ENCODE measurements at regions not wholly inside any gene's neighbourhood (a gene's known extent, or its start where the extent isn't known, plus 50 kb on each side); places are given as distances from the start of the nearest gene placed in this dataset.
"Not testable (repeated sequence)": the region's sequence is repeated elsewhere in the genome, so short reads cannot be mapped to it uniquely, and the experiment has no call there.

DNA sequence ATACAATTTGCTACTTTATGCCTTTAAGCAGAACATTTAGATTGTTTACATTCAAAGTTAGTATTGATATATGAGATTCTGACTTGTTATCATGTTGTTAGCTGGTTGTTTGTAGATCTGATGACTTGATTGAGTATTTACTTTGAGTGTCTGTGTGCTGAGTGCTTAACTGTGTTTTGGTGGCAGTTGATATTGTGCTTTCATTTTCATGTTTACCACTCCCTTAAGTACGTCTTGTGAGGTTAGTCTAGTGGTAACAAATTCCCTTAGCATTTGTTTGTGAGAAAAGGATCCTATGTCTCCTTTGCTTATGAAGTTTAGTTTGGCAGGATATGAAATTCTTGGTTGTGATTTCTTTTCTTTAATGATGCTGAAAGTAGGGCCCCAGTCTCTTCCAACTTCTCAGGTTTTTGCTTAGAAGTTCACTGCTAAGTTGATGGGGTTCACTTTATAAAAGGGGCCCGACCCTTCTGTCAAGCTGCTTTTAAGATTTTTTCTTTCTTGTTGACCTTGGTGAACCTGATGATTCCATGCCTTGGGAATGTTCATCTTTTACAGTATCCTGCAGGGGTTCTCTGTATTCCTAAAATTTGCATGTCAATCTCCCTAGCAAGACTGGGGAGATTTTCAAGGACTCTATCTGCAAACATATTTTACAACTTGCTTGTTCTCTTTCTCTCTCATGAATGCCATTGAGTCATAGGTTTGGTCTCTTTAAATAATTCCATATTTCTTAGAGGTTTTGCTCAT lies 1095.4 kb upstream of the PCDH20 start:
- DNase-seq: no peak

DNA sequence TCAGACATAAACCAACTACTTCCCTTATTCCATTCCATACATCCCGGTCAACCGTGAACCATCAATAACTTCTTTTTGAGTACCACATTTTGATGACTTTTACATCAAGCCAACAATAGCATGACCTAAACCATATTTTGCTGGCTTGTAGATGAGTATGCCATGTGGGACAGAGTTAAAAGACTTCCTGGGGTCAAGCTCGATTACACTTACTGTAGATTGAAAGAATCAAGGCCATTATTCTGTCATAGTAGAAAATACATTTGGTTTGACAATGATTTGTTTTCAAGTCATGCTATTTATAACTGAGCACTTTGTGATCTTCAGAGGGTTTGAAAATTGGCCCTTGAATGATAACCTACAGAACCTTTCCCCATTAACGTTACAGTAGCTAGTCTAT lies 1086.9 kb upstream of the PCDH20 start:
- DNase-seq: no peak

DNA sequence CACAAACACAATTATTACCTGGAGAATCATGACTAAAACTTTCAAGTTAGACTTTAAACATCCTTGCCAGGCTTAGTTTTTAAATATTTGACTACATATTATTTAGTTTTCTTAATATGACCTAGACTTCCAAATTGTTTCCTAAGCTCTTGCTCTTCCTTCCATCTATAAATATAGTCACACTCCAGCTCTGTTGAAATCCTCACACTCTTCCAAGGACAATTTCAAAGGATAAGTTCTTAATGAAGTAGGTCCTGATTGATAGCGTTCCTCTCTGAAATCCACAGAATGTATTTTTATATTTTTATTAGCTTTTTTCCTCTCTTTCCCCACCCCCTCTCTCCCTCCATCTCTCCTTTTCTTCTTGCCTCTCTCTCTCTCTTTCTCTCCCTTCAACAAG lies 1074.1 kb upstream of the PCDH20 start:
- DNase-seq: no peak

DNA sequence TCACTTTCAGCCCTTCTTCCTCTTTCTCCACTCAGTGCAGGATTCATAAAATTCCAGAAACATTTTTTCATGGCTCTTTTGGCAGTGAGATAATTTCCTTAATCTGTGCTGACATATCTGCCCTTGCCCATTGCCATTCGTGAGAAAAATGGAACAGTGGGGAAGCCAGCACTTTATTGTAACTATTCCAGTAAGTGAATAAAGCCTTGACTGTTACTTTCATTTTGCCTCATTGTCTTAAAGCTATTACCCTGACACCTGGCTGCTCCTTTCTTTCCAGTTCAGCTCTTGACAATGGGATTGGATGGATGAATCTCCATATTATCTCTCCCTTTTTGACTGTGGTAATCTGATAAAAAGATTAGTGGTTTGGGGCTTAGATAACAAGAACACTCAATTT lies 1068.1 kb upstream of the PCDH20 start:
- DNase-seq: no peak

DNA sequence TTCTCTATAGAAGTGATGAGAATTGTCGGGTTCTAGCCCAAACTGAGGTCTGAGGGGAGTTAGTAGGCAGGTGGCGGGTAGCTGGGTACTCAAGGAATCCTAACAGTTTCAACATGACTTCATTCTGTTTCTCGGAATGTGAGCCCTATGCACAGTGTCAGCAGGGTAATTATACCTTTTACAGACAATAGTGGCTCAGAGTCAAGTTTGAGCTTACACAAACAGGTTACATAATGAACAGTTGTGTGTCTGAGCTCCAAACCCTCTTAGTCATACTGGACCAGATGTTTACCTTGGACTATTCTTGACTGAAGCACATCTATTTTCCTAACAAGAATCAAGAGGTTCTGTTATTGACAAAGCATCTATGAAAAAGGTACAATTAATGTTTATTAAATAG lies 1066.7 kb upstream of the PCDH20 start:
- no peak for DNase-seq

DNA sequence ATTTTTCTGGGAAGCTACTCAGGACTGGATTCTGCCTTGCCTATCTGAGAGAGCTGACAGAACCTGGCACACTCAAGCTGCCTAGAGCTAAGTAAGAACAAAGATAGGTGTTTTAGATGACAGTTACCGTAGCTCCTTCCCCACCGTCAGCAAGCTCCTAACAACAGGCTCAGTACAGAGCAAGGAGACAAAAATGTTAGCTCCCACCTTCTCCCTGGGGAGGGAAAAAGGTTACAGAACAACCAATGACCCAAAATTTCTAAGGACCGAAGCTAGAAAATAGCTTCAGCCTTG lies 1058.2 kb upstream of the PCDH20 start:
- DNase-seq: no peak

DNA sequence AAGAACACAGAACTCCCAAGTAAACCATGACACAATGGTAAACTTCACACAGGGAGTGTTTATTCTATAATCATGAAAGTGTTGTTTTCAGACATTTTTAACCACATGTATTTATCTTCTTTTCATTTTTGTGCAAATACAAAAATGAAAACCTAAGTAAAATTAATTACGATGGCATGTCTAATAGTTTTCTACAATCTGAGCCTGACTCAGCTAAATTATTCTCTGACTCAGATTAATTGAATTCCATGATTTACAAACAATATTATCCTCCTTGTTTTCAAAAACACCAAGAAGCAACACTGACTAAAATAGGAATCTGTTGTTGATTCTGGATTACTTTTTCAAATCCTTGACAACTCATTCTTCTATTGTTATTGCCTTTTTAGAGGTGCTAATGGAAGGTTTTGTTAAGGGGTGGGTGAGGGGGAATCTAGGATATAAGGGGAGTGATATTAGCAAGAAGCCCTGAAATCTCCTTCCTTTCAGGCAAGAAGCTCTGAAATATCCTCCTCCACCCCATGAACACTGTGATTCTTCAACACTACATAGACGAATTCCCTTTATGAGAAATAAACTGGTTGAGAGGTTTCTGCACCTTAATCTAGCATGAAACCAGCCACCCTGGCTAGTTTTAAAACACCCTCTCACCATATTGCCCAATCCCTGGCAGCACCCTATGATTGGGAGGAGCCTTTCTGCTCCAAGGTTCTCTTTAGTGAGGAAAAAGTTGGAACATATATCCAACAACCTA lies 1057.7 kb upstream of the PCDH20 start:
- DNase-seq: no peak

DNA sequence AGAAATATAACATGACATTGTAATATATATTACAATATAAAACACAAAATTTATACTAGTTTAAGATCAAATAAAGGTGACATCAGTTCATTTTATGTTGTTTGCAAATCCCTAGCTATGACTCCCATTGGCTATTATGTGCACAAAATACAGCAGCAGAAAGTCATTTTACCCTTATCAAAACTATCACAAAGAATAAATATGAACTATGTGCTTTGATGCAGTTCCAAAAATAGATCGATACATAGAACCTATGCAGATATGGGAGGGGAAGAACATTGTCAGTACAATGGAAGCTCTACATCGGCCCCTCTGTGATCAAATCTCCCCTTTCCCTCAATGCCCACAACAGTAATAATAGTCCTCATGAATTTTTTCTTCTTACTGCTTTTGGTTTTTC lies 1038.1 kb upstream of the PCDH20 start:
- DNase-seq: no peak

DNA sequence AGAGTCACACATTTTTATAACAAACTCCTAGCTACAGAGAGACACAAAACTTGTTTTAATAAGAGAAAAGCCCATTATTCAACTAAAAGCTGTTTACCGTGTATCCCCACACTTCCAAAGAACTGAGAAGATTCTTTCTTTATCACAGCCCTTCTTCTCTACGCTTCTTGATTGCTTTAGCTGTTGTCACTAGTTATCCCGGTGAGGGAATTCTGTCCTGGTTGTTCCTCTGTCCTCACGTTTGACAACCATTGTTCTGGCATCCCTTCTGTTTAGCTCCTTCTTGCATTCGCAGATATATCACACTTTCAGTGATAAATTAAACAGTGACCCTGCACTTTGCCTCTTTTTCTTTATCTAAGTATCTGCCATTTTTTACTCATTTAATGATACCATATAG lies 1035.1 kb upstream of the PCDH20 start:
- DNase-seq: no peak

DNA sequence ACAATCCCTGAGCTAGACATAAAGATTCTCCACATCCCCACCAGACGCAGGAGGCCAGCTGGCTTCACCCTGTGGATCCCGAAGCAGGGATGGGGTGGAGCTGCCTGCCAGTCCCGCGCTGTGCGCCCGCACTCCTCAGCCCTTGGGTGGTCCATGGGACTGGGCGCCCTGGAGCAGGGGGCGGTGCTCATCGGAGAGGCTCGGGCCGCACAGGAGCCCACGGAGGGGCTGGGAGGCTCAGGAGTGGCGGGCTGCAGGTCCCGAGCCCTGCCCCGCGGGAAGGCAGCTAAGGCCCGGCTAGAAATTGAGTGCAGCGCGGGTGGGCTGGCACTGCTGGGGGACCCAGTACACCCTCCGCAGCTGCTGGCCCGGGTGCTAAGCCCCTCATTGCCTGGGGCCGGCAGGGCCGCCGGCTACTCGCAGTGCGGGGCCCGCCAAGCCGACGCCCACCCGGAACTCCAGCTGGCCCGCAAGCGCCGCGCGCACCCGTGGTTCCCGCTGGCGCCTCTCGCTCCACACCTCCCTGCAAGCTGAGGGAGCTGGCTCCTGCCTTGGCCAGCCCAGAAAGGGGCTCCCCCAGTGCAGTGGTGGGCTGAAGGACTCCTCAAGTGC lies 1032.2 kb upstream of the PCDH20 start:
- DNase-seq: not testable (repeated sequence)

DNA sequence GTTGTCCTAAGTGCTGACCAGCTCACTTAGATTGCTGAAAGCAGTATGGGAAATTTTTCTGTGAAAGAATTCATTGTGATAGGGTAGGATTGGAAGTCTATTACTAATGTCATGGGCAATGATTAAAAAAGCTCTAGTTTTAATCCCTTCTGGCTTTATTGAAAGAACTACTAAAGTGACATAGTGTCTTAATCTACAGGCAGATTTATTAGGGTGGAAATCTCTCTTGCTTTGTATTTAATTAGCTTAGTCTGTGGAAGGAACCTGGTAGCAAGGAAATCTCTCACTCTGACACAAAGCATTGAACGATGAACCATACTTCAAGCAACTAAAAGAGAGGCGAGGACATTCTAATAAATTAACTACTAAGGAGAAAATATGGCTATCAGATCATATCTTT lies 1029.2 kb upstream of the PCDH20 start:
- no peak for DNase-seq

DNA sequence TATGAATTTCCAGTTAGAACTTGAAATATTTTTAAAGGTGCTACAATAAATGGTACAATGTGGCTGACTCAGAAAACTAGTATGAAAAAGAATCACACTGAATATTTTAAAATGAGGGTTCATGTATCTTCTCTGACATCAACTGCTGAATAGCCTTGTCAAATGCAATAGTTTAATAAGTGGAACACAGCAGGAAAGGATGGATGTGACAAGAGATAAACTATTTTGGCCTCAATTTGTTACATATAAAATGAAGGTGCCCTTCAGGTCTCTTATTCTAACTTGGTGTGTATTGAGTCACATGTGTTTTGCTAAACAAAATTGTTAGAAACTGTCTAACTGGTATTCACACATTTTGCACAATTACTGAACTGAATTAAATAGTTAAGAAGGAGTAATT lies 1018.4 kb upstream of the PCDH20 start:
- DNase-seq: no peak

DNA sequence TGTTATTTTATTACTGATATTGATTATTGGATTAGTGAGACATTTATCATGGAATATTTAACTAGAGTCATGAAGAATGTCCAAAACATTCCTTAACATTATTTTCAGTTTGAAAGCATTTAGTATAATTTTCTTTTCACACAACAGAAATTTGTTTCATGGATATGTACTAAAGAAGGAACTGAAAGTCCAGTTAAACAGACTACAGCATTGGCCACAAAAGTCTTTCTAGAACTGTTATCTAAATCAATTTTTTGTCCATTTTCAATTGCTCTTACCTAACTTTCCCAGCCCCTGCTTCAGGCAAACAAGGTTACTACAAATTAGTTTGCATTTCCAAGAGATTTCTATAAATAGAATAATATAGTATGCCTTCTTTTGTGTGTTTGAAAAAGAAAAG lies 1018.0 kb upstream of the PCDH20 start:
- no peak for DNase-seq

DNA sequence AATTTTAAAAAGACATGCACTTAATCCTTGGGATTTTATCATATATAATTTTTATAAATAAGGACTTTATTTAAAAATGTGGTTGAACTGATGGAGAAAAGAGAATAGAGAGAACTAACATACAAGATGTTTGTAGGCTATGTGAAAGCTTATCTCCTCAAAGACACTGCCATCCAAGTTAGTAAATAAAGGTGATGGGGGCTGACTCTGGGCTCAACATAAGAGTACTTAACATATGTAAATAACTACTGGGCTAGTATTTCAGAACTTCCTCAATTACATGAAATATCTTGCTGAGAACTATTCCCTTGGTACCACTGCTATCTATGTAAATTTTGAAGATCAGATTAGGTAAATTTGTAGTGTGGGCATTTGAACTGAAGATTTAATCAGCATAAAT lies 1017.3 kb upstream of the PCDH20 start:
- DNase-seq: no peak

DNA sequence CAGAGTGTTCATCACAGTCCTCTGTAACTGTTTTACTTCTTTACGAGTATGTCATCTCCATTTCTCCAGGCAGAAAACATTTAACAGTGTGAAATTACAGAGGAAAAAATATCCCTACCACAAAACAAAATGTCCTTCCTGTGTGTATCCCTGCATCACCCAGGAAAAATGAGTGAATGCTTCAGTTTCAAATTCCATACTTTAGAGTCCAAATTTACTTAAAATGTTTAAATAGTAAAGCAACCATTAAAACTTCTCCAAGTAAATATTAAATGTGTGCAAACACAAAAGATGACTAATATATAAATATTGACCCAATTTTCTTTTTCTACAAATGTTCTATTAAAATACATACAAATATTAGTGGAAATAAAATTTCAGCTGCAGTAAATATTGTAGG lies 1016.6 kb upstream of the PCDH20 start:
- DNase-seq: no peak

DNA sequence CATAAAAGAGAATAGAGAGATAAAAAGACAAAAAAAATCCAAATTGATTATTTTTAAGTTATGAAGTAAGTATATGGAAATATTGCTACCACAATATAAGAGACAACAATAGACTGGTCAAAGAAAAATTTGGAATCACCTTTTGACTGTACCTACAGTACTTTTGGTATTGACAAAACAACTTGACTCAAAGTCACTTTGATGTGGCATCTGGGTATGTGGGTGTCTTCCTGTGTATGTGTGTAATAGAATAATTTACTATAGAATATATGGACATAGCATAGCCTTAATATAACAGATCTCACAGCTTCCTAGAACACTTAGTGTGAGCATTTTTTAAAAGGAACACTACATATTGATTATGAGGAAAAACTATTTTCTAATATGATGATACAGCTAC lies 1016.2 kb upstream of the PCDH20 start:
- DNase-seq: no peak

DNA sequence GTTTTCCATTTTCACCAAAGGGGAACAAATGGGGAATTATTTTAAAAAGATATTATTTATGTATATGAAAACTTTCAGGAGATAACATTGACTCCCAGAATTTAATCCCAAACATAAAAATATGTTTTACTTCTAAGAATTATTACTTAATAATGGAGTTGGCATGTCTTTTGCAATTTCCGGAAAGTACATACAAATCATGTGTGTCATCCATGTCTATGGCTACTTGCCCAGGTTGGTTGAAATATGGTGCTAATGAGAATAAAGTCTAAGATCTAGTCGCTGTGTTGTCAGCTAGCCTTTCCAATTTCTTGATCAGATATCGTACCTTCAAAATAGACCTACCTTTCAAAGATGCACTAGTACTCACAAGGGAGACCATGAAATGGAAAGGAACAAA lies 1003.2 kb upstream of the PCDH20 start:
- DNase-seq: no peak

DNA sequence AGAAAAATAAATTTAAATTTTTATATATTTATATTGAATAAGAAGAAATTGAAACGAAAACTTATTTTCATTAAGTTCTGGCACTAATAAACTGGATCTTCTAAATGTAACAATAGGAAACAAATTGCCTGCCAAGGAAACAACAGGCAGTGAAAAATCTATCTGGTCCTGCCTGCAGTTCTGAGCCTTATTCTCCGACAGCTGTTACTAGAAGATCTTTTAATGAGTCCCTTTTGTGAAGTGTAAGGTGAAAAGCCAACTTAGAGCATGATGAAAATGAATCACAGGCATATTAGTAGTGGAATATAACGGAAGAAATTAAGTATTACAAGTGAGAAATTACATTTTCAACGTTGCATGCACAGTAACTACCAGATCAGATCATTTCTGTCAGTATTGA lies 1002.7 kb upstream of the PCDH20 start:
- no peak for DNase-seq

DNA sequence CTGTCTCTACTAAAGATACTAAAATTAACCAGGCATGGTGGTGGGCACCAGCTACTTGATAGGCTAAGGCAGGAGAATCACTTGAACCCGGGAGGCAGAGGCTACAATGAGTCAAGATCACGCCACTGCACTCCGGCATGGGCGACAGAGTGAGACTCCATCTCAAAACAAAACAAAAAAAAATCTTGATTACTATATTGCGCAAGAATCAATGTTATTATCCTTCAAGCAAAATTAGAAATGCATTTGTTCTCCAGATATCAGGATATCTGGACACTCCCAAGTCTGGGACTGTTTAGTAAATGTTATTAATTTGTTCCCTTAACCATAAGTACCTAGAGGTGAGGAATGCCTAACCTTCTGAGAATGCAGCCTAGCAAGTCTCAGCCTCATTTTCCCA lies 992.2 kb upstream of the PCDH20 start:
- DNase-seq: no peak

DNA sequence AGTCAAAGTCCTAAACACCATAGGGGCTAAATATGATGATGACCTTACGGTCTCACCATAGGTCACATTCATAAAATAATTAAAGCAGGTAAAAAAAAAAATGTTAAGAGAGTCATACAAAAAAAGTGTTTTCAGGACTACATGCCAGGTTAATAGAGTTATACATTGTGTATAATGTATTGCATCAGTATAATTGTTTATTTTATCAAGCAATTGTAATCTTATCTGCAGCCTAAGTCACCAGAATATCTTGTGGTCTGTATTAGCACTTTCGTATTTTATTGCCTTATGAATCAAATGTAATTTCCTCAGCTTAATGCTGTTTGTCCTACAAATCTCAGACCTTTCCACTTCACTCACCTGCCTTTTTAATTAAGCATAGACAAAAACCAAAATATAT lies 972.9 kb upstream of the PCDH20 start:
- DNase-seq: no peak

DNA sequence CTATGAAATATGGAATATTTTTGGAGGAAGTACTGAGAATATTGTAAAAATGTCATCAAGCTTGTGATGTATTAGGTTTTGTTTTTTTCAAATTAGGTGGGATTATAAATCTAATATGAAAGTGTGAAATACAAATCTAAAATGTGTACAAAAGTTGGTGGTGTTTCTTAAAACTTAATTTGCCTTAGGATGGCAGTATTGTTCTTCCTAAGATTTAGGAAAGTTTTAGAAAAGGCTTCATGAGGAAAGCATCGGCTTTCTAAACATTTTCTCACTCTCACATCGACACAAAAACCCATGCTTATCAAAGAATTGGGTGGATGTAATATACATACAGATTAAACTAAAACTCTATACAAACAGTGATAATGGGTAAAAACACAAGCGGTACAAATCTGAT lies 972.0 kb upstream of the PCDH20 start:
- DNase-seq: no peak

DNA sequence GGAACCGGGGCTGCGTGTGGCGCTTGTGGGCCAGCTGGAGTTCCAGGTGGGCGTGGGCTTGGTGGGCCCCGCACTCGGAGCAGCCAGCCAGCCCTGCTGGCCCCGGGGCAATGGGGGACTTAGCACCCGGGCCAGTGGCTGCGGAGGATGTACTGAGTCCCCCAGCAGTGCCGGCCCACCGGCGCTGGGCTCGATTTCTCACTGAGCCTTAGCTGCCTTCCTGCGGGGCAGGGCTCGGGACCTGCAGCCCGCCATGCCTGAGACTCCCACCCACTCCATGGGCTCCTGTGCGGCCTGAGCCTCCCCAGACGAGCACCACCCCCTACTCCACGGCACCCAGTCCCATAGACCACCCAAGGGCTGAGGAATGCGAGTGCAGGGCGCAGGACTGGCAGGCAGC lies 963.6 kb upstream of the PCDH20 start:
- not testable (repeated sequence) for DNase-seq

DNA sequence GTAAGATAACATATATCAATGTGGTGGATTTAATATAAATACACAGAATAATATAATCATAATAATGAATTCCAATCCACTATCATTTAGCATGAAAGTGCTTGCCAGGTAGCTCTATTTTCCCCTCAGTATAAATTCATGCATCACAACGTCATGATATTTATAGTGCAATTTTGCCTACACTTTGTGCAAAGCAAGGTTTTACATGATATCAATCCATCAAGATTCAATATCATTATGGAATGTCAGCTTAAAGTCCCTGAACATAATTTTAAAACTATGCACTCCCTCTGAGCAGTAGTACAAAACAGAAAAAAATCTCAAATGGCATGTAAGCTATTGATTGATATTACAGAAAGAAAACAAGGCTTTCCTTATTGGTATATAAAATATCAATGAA lies 962.2 kb upstream of the PCDH20 start:
- DNase-seq: no peak

DNA sequence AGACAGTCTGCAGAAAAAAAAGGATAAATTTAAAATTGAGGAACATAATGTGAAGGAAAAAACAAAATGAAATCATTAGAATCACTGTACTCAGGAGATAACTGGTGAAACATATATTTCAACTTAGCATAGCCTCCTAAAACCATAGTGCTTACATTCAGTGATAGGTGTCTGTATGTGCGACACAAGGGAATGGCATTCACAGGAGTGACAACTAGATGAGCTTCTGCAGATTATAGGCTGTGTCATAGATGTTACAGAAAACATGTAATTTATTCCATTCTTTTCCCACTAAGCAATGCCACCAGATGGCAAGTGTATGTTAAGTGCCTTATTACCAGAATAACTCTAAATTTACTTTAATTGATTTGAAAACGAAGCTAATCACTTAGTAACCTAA lies 960.0 kb upstream of the PCDH20 start:
- DNase-seq: no peak

DNA sequence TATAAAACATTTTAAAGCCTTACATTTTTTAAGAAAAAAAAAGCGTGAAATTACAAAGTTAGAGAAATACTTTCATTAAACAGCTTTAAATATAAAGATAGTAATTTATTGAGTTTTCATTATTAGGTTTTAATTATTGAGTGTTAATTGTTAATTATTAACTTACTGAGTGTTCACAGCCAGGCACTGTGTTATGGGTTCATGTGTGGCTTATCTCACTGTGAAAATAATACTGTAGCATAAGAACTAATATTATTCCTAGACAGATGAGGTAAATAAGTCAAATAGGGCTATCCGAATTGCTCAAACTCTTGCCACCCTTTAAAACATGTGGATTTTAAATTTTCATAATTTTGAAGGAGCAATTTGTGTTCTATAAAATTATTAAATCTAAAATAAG lies 956.1 kb upstream of the PCDH20 start:
- no peak for DNase-seq
